Stimulated activated CD4-positive, alpha-beta T cell treated with anti-CD3 and anti-CD28 coated beads, Interleukin-4, amount 100 ng/mL, for 4 hours (primary cell): ENCODE measurements at regions not wholly inside any gene's neighbourhood (a gene's known extent, or its start where the extent isn't known, plus 50 kb on each side); places are given as distances from the start of the nearest gene placed in this dataset.

ENCODE experiments used
- DNase-seq, 2 experiments: peaks; one replicate each; pipeline ENCODE4 v3.0.0-alpha.2; 2020

DNA sequence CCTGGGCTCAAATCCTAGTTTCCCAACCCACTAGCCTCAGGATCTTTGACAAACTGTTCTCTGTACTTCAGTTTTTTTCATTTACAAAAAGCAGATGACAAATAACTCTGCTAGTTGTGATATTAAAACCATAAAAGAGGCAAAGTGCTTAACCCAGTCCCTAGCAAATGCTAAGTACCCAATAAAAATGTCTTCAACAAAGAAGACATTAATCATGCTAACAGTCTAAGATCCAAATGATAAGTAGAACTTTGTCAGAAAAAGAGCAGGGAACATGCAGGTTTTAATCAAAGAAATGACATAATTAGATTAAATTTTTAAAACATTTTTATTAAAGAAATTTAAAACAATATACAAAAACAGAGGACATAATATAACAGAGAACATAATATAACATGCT is 203.0 kb upstream of the ADRA1B start:
- no peak for DNase-seq

DNA sequence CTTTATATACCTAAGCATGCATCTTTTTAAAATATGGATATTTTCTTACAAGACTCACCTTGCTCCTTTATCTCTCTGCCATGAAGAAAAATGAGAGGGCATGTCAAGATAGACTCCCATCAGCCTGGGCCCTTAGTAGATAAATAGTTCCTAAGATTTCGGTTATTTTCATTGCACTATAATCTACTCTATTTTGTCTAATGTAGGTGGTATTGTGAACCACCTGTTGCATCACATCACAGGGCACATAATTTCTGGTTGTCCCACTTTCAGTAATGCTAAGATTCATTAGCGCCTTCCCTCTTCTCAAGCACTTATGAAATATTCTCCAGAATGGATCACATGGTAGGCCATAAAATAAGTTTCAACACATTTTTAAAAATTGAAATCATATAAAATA is 202.5 kb upstream of the ADRA1B start:
- no peak for DNase-seq

DNA sequence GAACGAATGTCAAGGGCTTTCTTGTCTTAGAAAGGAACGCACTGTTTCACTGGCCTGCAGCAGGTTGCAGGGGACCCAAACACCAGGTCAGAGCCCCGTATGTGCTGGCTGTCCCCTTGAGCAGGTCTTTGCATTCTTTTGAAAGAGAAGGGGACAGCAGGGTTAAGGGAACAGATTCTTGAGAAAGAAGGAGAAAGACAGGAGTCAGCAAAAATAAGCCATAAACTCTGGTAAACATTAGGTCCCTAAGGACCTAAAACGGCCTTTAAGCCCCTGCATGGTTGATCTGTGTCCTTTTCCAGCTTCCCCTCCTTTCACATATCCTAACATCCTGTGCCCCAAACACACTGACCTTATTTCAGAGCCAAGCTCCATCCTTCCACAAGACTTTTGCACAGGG is 190.8 kb upstream of the ADRA1B start:
- no peak for DNase-seq

GRCh38 chr5:159727167-159727566 is 189.1 kb upstream of the ADRA1B start:
- no peak for DNase-seq

DNA sequence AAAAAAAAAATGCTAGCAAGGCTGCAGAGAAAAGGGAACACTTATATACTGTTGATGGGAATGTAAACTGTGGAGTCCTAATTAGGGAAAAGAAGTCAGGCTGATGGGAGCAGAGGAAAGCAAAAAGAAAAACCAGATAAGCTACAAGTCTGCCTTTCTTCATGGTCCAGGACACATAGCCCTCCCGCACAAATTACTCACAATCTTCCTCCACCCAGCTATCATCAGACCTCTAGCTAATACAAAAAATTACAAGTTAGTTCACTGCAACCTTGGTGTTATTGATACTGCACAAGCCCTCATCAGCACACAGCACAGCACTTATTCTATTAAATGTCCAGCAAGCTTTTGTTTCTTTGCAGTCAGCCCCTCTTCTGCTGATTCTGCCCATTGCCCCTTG is 186.0 kb upstream of the ADRA1B start:
- DNase-seq, result no peak

- DNase-seq, result no peak
Observed at GRCh38 chr5:159732220-159732619, 184.1 kb upstream of the ADRA1B start.

DNA sequence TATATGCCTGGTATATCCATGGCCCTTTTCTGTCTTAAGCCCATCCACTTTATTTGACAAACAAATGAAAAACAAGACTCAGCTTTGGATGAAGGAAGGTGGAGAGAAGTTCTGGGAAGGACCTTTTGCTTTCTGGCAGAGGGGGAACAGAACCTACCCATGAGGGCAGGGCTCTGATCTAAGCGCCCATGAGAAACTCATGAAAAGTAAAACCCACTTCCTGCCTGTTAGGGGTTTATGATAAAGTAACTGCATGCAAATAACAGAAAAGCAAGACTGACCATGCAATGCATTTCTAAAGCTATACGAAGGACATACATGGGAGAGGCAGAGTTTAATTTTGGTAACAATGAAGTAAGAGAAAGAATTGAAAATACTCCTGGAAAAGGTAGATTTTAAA is 181.9 kb upstream of the ADRA1B start:
- no peak for DNase-seq

- DNase-seq, result no peak
Observed at GRCh38 chr5:159735036-159735435, 181.2 kb upstream of the ADRA1B start.

DNA sequence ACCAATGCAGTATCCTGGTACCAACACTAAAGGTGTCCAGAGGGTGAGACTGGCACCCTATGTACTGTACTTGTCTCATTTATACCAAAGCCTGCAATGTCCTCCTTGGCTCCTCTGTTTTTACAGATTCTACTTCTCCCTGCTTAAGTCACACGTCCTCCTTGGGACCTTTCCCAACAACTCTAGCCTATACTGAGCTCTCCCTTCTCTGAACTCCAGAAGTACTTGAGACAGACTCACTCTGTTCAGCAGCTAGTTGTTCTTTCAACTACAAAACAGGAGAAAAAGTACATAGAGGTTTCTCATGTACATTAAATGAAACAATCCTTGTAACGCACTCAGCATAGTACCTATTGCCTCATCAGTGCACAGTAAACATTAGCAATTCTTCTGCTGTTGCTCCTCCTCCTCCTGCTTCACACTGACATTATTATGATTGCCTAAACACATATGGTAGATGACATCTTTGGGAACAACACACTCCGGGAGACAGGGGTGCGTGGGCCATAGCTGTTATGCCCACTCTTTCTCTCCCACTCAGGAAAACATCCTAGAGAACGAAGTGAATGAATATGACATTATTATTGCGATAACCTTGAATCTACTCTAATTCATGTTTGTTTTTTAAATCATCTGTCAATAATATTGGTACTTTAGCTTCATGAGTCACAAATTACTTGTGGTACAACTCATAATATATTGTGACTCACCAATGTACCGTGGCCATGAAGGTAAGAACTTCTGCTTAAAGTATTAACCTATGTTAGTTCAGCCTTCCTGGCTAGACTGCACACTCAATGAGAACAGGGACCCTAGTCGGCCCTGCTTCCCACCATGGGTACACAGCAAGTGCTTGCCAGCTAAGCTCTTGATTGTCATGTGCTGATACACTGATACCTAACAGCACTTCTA is 180.3 kb upstream of the ADRA1B start:
- DNase-seq, result no peak

GRCh38 chr5:159736844-159737243 is 179.4 kb upstream of the ADRA1B start:
- no peak for DNase-seq

GRCh38 chr5:159737263-159737662 is 179.0 kb upstream of the ADRA1B start:
- no peak for DNase-seq

GRCh38 chr5:159741829-159742322 is 174.4 kb upstream of the ADRA1B start:
- DNase-seq, result no peak

DNA sequence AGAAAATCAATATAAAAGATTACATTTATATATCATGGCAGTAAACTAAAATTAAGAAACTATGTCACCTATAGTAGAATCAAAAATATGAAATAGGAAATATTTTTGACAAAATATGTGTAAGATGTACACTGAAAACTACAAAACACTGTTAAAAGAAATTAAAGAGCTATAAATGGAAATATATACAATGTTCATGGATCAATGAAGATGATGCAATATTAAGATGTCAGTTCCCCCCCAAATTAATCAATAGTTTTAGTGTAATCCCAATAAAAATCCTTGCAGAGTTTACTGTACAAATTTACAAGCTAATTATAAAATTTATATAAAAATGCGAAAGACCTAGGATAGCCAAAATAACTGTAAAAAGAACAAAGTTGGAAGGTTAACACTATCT is 173.0 kb upstream of the ADRA1B start:
- DNase-seq, result no peak

- DNase-seq, result no peak
Observed at GRCh38 chr5:159746707-159747106, 169.6 kb upstream of the ADRA1B start.

DNA sequence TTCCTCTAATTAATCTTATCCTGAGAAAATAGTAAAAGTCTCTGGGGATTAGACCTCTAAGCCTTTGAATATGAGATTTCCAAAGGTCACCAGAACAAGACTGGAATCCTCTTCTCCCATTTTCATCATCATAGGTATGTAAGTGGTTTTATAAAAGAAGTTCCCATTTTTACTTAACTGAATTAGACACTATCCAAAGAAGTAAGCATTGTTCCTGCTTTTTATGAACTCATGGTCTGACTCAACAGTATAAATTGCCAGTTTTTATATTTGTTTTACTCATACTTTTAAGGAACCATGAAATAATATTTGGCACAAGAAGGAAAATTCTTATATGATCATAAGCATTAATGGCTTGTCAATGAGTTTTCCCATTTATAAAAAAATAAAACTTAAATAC is 167.1 kb upstream of the ADRA1B start:
- no peak for DNase-seq

- no peak for DNase-seq
Observed at GRCh38 chr5:159750226-159750625, 166.1 kb upstream of the ADRA1B start.

DNA sequence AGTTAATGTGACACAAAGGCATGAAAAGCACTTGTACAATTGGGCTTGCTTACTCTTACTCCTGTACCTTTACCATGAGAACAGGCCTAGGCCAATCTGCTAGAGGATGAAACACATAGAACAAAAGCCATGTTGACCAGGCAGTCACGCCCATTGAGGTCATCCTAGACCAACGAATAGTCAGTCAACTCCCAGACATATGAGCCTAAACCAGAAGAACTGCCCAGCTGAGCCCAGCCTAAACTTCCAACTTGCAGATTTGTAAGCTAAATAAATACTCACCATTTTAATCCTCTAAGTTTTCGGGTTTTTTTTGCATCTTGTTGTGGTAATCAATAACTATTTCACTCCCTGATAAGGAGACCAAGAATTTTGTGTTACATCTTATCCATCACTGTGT is 164.8 kb upstream of the ADRA1B start:
- no peak for DNase-seq

GRCh38 chr5:159752622-159753275 is 163.5 kb upstream of the ADRA1B start:
- DNase-seq, result no peak

GRCh38 chr5:159758189-159758588 is 158.1 kb upstream of the ADRA1B start:
- no peak for DNase-seq

DNA sequence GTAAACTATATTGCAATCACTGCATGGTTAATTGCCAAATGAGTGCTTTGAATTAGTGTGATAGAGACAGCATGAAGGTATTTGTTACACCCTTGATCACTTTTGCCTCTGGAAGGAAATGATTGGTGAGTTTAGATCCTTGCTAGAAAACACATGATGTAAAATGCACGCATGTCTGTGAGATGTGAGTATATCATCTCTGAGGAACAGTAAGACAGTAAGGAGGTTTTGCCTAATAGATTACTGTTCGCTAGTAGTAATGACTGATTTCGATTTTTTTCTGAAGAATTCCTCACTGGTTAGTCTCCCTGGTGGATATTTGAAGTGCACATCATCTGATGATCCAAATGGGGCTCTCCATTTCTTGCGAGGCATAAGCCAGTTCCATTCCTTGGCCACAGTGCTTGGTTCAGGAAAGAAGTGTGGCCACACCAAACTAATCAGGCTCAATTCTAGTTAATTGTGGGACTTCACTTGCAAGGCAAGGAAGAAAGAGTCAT is 156.4 kb upstream of the ADRA1B start:
- no peak for DNase-seq

GRCh38 chr5:159762921-159763320 is 153.4 kb upstream of the ADRA1B start:
- no peak for DNase-seq

DNA sequence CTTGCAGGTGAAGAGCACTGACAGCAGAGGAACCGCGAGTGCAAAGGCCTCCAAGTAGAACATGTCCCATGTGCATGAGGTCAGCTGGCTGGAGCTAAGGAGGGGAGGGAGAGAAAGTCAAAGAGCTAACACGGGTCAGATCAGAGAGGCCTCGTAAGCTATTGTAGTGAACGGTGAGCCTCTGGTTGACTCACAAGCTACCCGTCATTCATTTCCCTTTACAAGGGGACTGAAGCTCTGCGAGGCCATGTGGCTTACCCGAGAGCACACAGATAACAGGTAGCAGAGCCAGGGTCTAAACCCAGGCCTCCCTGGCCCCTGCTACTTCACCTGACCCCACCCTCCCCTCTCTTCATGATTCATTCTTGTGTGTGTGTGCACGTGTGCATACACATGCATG is 152.7 kb upstream of the ADRA1B start:
- no peak for DNase-seq

GRCh38 chr5:159764283-159765134 is 151.8 kb upstream of the ADRA1B start:
- DNase-seq, result no peak
